Testis (tissue), 2 donors: ENCODE measurements at regions not wholly inside any gene's neighbourhood (a gene's known extent, or its start where the extent isn't known, plus 50 kb on each side); places are given as distances from the start of the nearest gene placed in this dataset.

ENCODE experiments used
- POLR2A ChIP-seq: fragments of 450-650 bp; IDR thresholded peaks from one replicate; pipeline ENCODE4 v1.6.1; 2017; ENCODE audit warnings: antibody characterized with exemption, mild to moderate bottlenecking, moderate library complexity
- TF ChIP-seq, protein P1 (sequence below), 3 experiments: fragments of 450-650 bp in 2 of 3; fragments of 200-600 bp in 1 of 3; sonication (generic) in 1 of 3; IDR thresholded peaks; one replicate each; pipeline ENCODE4 v1.5.1; 2016 to 2019; ENCODE audit warnings: antibody characterized with exemption in 3 of 3, mild to moderate bottlenecking in 2 of 3, moderate library complexity in 1 of 3

DNA sequence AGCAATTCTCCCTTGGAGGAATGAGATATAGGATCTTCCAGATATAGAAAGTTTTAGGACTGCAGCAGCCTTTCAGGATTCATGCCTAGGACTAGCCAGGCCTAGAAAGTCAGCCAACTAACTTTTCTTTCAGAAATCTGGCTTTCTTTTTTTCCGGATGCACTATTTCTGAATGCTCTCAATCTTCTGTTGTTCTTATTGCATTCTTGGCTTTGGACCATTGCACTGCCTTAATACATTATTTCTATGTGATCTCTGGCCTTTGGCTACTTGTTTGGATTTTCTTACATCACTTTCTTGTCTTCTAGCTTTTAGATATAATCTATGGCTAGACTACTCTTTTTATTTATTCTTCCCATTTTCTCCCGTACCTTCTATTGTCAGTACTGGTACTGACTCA lies 813.1 kb upstream of the HTR2C start:
- TF ChIP-seq, protein P1, sequence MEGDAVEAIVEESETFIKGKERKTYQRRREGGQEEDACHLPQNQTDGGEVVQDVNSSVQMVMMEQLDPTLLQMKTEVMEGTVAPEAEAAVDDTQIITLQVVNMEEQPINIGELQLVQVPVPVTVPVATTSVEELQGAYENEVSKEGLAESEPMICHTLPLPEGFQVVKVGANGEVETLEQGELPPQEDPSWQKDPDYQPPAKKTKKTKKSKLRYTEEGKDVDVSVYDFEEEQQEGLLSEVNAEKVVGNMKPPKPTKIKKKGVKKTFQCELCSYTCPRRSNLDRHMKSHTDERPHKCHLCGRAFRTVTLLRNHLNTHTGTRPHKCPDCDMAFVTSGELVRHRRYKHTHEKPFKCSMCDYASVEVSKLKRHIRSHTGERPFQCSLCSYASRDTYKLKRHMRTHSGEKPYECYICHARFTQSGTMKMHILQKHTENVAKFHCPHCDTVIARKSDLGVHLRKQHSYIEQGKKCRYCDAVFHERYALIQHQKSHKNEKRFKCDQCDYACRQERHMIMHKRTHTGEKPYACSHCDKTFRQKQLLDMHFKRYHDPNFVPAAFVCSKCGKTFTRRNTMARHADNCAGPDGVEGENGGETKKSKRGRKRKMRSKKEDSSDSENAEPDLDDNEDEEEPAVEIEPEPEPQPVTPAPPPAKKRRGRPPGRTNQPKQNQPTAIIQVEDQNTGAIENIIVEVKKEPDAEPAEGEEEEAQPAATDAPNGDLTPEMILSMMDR (IDR thresholded peaks at IDR 0.05), result no peak
- no peak for TF ChIP-seq POLR2A
